DMS153 (cell line): ENCODE measurements at regions not wholly inside any gene's neighbourhood (a gene's known extent, or its start where the extent isn't known, plus 50 kb on each side); places are given as distances from the start of the nearest gene placed in this dataset.

Experiments used
- DNase-seq: peaks from one replicate; lab custom pipeline; 2025; lab: John Stamatoyannopoulos, UW

DNA sequence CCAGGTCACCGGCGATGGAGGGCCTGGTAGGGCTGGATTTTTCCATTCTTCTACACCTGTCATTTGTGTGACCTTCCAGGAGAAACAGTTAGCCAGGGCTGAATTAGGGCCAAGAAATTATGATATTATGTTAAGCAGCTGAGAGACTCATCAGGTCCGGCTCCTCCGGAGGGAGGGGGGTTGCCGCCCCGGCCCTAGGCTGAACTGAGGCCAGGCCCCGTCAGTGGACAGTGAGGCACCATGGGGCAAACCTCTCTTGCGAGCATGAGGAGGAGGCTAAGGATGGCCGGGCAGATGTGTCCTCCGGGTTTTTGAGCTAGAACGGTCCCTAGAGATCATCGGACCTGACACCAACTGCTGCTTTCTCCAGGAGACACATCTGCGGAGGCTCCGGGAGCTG is 150.1 kb downstream of the SOX11 start:
- DNase-seq: no peak

DNA sequence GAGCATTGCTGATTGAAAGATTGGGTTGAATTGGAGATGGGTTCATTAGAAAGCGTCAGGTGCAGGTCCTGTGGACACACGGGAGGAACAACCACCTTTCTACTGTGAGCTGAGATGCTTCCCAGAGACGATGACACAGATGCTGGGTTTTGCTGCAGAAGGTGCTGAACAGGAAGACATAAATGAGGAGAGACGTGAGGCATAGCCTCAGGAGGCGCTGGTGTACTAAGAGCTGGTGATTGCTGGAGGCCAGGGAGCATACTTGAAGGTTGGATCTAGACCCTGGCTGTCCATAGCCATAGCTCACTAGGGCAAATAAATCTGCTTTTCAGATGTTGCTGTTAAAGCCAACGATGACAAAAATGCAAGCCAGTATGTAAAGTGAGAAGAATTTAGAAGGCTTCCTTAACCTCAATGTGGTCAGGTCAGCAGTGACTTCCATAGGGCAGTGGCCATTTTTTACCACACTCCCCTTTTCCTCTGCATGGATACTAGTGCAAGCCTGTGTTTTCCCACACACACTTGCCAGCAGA is 153.7 kb downstream of the SOX11 start:
- DNase-seq: no peak

DNA sequence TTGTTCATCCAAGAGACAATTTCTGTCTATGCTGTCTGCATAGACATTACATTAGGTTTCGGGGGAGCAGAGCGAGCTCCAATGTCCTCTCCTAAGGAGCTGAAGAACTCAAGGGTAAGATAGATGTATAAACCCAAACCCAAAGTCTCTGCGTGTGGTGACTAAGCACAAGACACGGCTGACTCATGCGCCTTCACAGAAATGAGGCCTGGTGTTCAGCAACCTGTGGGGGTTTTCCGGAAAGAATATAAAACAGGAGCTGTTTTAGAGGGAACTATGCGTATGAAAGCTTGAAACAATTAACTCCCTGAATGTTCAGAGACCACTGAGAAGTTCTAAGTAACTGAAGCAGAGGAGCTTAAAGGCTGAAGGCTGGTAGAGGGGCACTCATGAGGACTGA is 154.7 kb downstream of the SOX11 start:
- no peak for DNase-seq

GRCh38 chr2:5849562-5849961 is 157.4 kb downstream of the SOX11 start:
- DNase-seq: no peak

GRCh38 chr2:5851410-5851809 is 159.2 kb downstream of the SOX11 start:
- DNase-seq: no peak

DNA sequence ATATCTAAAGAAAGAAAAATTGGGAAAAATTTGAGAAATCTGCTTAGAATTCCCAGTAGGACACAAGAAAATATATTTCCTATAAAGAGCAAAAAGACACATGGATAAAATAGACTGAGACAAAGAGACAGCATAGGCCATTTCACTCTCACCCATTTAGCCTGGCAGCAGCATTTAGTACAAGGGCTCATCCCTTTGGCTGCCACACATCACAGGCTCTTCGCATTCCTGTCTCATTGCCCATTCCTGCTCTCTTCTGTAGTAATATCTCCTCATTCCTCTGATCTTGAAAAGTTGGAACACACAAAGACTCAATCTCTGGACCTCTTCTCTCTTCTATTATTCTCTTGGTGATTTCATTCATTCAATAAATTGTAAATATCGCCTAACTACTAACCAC is 162.6 kb downstream of the SOX11 start:
- no peak for DNase-seq

- no peak for DNase-seq
These were observed 174.9 kb downstream of the SOX11 start for GRCh38 chr2:5867056-5867455.

DNA sequence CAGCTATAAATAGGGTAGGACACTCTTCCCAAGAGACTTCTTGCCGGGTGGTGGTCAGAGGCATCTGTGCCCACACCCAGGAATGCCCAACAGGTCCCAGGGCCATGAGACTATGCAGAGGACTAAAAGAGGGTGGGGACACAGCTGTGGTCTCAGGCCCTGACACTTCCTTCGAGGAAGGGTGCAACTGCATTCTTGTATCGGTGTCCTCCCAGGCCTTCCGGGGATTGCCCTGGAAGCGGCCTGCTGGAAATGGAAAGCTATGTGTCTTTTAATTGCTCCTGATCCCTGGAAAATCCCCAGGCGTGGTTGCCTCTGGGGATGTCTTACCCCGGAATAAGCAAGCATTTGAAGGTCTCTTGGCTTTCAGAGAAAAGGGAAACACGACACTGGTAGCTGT is 176.7 kb downstream of the SOX11 start:
- DNase-seq: no peak

DNA sequence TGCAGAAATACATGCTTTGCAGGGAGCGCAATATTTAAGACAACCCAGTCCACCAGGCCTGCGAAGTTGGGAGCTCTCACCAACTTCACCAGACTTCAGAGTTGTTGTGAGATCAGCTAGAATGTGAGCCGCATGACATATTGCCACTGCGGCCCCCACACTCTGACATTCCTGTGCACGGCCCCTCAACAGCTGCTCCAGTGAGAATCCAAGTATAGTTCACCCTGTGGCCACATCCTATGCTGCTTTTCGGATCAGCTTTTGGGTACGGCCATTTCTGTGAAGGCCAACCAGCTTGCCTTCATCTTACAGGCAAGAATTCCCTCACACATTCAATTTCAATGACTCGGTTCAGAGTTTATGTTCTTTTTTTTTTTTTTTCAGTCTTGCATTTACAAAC is 177.8 kb downstream of the SOX11 start:
- DNase-seq: no peak

DNA sequence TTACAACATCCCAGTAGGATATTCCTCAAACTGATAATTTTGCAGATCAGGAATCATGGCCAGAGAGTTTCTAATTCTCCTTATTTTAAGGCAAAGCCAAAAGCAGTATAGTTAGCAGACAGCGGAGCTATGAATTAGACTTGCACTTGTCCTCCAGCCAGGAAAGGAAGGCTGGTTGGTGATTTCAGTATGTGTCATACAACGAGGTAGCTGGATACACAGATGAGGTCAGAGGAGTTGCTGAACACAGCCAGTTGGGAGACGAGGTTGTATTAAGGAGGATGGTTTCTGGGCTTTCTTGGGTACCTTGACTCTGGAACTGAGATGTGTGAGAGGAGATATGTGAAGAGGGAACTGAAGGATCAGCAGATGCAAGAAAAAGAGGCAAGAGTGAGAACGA is 185.2 kb downstream of the SOX11 start:
- no peak for DNase-seq

DNA sequence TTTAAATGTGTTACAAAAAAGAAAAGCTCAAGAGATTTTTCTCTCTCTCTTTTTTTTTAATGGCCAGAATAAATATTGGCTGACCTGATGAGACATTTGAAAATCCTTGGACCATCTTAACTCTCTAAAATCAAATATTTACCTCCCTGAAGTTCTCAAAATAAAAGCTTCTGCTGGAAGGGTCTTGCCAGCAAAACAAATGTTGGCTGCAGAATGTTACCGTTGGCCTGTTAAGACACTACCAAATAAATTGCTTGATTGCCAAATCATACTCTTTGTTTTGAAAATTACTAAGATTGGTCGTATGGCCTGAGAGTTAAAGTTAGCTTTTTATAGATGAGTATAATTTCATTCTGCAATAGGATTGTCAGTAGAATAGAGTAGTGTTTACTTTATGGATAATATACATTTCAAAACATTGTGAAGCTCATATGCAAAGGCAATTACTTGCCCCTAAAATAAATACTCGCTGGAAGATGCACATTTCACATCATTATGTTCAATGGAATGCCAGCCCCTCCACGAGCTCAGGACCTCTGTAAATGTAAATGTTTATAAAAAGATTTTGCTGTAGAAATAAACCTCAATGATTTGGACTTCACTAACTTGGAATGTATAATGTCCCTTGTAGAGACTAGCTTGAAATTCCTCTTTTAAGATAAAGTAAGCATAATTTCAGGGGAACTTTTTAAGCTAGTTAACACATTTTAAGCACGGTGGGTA is 193.4 kb downstream of the SOX11 start:
- no peak for DNase-seq

DNA sequence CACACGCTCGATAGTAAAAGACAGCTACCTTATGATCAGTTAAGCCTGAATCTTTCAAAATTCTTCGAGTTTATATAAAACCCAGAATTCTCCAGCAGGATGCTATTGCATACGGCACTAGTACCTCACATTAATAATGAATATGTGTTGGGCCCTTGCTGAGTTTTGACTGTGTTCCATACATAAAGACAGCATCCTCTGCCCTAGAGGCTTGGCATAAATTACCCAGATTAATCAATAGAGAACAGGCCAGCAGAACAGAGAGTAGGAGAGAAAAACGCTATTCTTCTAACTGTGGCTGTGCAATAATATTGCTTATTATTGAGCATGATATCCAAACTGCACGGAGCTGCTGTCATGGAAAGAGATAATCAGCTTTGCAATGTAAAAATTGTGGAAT is 194.3 kb downstream of the SOX11 start:
- no peak for DNase-seq

DNA sequence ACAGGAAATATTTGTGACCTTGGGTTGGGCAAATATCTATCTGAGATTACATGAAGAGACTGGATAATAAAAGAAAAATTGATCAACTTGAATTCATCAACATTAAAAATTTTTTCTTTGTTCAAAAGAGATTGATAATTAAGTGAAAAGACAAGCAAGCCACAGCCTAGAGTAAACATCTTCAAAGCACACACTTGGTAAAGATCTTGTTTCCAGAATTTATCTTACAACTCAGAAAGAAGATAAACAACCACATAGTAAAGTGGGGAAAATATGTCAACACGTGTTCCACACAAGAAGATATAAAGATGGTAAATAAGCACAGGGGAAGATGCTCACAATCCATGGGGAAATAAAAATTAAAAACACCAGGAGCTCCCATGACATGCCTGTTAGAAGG is 195.9 kb downstream of the SOX11 start:
- no peak for DNase-seq

GRCh38 chr2:5889519-5889918 is 197.3 kb downstream of the SOX11 start:
- no peak for DNase-seq

GRCh38 chr2:5894355-5894754 is 202.2 kb downstream of the SOX11 start:
- no peak for DNase-seq

- DNase-seq: no peak
These were observed 203.1 kb downstream of the SOX11 start for GRCh38 chr2:5895284-5895683.

DNA sequence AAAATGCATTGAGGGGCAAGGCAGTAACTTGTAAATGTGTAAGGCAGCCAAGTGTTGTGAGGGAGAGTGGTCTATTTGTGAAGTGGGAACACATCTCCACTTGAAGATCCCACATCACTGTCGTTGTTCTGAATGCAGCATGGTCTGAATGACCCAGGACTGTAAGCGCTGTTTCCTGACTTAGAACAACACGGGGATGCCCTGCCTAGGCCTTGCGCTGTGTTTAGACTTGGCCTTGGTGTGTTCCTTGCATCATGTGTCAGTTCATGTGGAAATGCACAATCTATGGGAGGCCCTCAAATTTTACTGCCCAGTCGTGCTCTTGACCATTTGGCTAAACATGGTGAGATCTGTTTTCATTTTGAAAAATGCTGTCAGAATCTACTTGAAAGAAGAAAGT is 205.1 kb downstream of the SOX11 start:
- no peak for DNase-seq

- no peak for DNase-seq
These were observed 206.5 kb downstream of the SOX11 start for GRCh38 chr2:5898667-5899066.

GRCh38 chr2:5905661-5906060 is 213.5 kb downstream of the SOX11 start:
- no peak for DNase-seq

- DNase-seq: no peak
These were observed 215.9 kb downstream of the SOX11 start for GRCh38 chr2:5908071-5908470.

DNA sequence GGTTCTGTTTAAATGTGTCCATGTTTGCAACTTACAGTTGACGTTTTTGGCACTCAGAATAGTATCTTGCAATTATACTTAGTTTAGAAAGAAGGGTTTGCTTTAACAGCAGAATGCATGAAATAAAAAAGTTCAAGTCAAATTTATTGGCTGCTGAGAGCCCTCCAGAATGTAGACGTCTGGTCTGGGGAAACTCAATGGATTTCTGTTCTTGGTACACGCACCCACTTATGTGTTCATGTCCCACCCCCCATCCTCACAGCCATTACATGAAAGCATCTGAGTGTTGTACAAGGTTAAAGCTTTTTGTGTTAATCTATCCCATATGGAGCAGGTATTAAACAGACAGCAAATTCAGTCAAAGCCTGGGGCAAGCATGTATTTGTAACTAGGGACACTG is 219.5 kb downstream of the SOX11 start:
- DNase-seq: no peak

DNA sequence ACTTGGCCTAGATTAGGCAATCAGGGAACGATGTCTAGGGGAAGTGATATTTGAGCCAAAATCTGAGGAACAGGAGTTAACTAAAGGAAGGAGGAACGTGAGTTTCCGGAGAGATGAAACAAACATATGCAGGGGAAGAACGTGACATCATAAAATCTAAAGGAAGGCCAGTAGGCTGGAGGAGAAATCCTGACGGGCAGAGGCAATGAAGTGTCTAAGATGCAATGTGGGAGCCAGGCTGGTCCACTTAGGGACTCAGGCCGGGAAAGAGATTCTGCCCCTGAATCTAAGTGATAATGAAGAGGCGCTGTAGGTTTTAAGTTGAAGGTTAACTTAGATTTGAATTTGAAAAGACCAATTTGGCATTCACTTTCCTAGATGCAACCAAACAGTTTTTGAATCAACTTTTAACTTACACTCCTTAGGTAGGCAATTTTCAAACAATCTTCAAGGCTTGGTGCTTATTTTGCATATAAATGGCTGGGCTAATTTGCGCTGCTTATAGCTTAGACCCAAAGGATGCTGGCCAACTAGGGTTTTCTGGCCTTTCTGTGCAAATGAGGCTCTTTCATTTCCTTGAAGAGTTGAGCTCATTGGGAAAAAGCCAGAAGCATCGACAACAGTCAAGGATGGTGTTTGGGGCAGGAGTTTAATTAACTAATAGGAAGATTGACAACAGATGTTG is 221.7 kb downstream of the SOX11 start:
- DNase-seq: no peak

DNA sequence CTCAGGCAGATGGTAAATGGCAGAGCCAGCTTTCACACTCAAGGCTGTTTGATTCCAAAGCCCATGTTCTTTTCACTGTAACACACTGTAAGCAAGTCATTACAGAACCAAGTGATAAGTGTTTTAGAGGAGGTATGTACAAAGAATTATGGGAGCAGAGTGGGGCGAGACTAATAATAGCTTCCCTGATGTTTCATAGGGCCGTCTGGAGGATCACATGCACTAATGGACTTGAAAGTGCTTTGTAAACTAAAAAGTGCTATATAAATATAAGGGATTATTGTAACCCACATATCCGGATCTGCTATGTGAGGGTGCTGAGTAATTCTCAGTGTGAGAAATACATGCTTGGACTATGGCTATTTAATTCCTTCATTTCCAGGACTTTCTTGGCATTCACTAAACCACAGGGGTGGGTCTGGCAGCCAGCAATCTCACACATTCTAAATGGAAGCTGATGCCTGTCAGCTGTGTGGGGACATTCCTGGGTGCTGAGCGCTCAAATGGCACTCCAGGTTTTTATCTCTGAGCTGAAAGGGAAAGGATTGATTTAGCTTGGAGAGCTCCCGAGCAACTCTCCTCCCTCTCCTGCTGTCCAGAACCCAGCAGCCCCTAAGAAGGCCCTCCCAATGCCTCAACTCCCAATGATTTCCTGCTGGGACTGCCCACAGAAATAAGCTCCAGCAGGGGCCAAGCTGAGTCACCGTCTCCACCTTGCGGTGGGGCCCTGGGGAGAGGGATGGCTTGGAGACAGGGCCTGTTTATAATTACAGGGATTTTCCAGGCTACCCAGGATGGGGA is 222.8 kb downstream of the SOX11 start:
- peak; percentile 45 for DNase-seq
